Stimulated activated CD4-positive, alpha-beta T cell treated with anti-CD3 and anti-CD28 coated beads, Interleukin-4, amount 100 ng/mL, for 1 hour (primary cell): ENCODE measurements at regions not wholly inside any gene's neighbourhood (a gene's known extent, or its start where the extent isn't known, plus 50 kb on each side); places are given as distances from the start of the nearest gene placed in this dataset.
"Not testable (repeated sequence)": the region's sequence is repeated elsewhere in the genome, so short reads cannot be mapped to it uniquely, and the experiment has no call there.

Experiments
- DNase-seq: peaks from one replicate; pipeline ENCODE4 v3.0.0-alpha.2; 2020

- peak; percentile 21 for DNase-seq
These were observed 115.5 kb upstream of the GNAI1 start for GRCh38 chr7:80018941-80019808.

- DNase-seq: no peak
These were observed 117.4 kb upstream of the GNAI1 start for GRCh38 chr7:80017101-80017698.

- DNase-seq: no peak
These were observed 120.1 kb upstream of the GNAI1 start for GRCh38 chr7:80014511-80014910.

- no peak for DNase-seq
These were observed 126.6 kb upstream of the GNAI1 start for GRCh38 chr7:80008039-80008438.

GRCh38 chr7:80002865-80003264 lies 131.8 kb upstream of the GNAI1 start:
- no peak for DNase-seq

GRCh38 chr7:79998363-79998762 lies 136.3 kb upstream of the GNAI1 start:
- DNase-seq: no peak

- DNase-seq: no peak
These were observed 137.3 kb upstream of the GNAI1 start for GRCh38 chr7:79997345-79997744.

GRCh38 chr7:79995741-79996140 lies 138.9 kb upstream of the GNAI1 start:
- DNase-seq: not testable (repeated sequence)

- no peak for DNase-seq
These were observed 146.0 kb upstream of the GNAI1 start for GRCh38 chr7:79988653-79989052.

- no peak for DNase-seq
These were observed 150.4 kb upstream of the GNAI1 start for GRCh38 chr7:79984210-79984609.

- DNase-seq: no peak
These were observed 152.4 kb upstream of the GNAI1 start for GRCh38 chr7:79982141-79982770.

GRCh38 chr7:79980376-79980775 lies 154.3 kb upstream of the GNAI1 start:
- no peak for DNase-seq

- no peak for DNase-seq
These were observed 155.2 kb upstream of the GNAI1 start for GRCh38 chr7:79979437-79979836.

GRCh38 chr7:79977481-79977880 lies 157.2 kb upstream of the GNAI1 start:
- no peak for DNase-seq

- not testable (repeated sequence) for DNase-seq
These were observed 158.0 kb upstream of the GNAI1 start for GRCh38 chr7:79976711-79977020.

GRCh38 chr7:79975986-79976710 lies 158.5 kb upstream of the GNAI1 start:
- not testable (repeated sequence) for DNase-seq

GRCh38 chr7:79973455-79973854 lies 161.2 kb upstream of the GNAI1 start:
- no peak for DNase-seq

- DNase-seq: no peak
These were observed 163.6 kb upstream of the GNAI1 start for GRCh38 chr7:79971058-79971457.

- DNase-seq: no peak
These were observed 165.7 kb upstream of the GNAI1 start for GRCh38 chr7:79968894-79969293.

- DNase-seq: no peak
These were observed 166.5 kb upstream of the GNAI1 start for GRCh38 chr7:79968077-79968648.

GRCh38 chr7:79965946-79966345 lies 168.7 kb upstream of the GNAI1 start:
- no peak for DNase-seq

GRCh38 chr7:79964463-79964862 lies 170.2 kb upstream of the GNAI1 start:
- DNase-seq: no peak

- no peak for DNase-seq
These were observed 181.5 kb upstream of the GNAI1 start for GRCh38 chr7:79953130-79953529.
